K562 (cell line): ENCODE measurements at regions not wholly inside any gene's neighbourhood (a gene's known extent, or its start where the extent isn't known, plus 50 kb on each side); places are given as distances from the start of the nearest gene placed in this dataset.

ENCODE experiments used
- FOSL1 ChIP-seq: fragments of 200-800 bp; sonication (Bioruptor generic); conservative IDR thresholded peaks from 2 replicates; pipeline ENCODE4 v1.6.1; 2016; ENCODE audit warnings: missing genetic modification characterization, missing compliant biosample characterization
- GATA2 ChIP-seq: sonication (generic); formaldehyde crosslinking; IDR thresholded peaks from 2 replicates; pipeline ENCODE4 v1.4.0; 2020; ENCODE audit warnings: mild to moderate bottlenecking, missing genetic modification reagents
- JUNB ChIP-seq: fragments of 450-650 bp; formaldehyde crosslinking; conservative IDR thresholded peaks from 2 replicates; pipeline ENCODE4 v1.4.0; 2020; ENCODE audit warnings: mild to moderate bottlenecking
- KDM5B ChIP-seq: fragments of 200-600 bp; sonication (generic); IDR thresholded peaks from 2 replicates; pipeline ENCODE4 v1.6.1; 2012; ENCODE audit warnings: low read depth, mild to moderate bottlenecking, moderate library complexity, low read length, control low read depth, inconsistent platforms; ENCODE audit not compliant: insufficient replicate concordance
- KLF10 ChIP-seq: fragments of 250-450 bp; sonication (Bioruptor Pico); IDR thresholded peaks from 2 replicates; pipeline ENCODE4 v1.6.1; 2021; ENCODE audit warnings: matching md5 sums
- KLF16 ChIP-seq: IDR thresholded peaks from 2 replicates; pipeline ENCODE4 v1.6.1; 2016; ENCODE audit warnings: antibody characterized with exemption
- MCM7 ChIP-seq, 2 experiments: fragments of 450-650 bp; IDR thresholded peaks; 2 replicates each; pipeline ENCODE4 v1.6.1; 2016 to 2018
- PHB2 ChIP-seq: fragments of 450-650 bp; IDR thresholded peaks from 2 replicates; pipeline ENCODE4 v1.6.1; 2017; ENCODE audit warnings: low read depth
- POLR3G ChIP-seq: IDR thresholded peaks from 2 replicates; pipeline ENCODE4 v1.6.1; 2011; ENCODE audit not compliant: insufficient read length, insufficient replicate concordance; ENCODE audit errors: extremely low read depth
- PRPF4 ChIP-seq: fragments of 200-400 bp; formaldehyde crosslinking; IDR thresholded peaks from one replicate; pipeline ENCODE4 v1.6.1; 2017; ENCODE audit warnings: low read length, low read depth, mild to moderate bottlenecking; ENCODE audit not compliant: insufficient read depth, poor library complexity, severe bottlenecking
- RBM17 ChIP-seq: fragments of 200-400 bp; formaldehyde crosslinking; IDR thresholded peaks from 2 replicates; pipeline ENCODE4 v1.6.1; 2017; ENCODE audit warnings: low read depth, mild to moderate bottlenecking, low read length, borderline replicate concordance
- RNF219 ChIP-seq: fragments of 250-450 bp; sonication (Bioruptor Pico); IDR thresholded peaks from 2 replicates; pipeline ENCODE4 v1.5.0; 2022; ENCODE audit warnings: mild to moderate bottlenecking
- SMAD1 ChIP-seq: fragments of 150-350 bp; IDR thresholded peaks from 2 replicates; pipeline ENCODE4 v1.6.1; 2014; ENCODE audit warnings: low read length, low read depth; ENCODE audit not compliant: partially characterized antibody
- SOX6 ChIP-seq: fragments of 450-650 bp; IDR thresholded peaks from 2 replicates; pipeline ENCODE4 v1.6.1; 2014; ENCODE audit warnings: mild to moderate bottlenecking
- SREBF2 ChIP-seq: sonication (generic); formaldehyde crosslinking; IDR thresholded peaks from 2 replicates; pipeline ENCODE4 v1.4.0; 2020; ENCODE audit warnings: mild to moderate bottlenecking, missing genetic modification reagents
- ZC3H4 ChIP-seq: sonication (generic); formaldehyde crosslinking; IDR thresholded peaks from 2 replicates; pipeline ENCODE4 v1.9.0; 2021; ENCODE audit warnings: missing genetic modification reagents, borderline replicate concordance
- ZNF184 ChIP-seq: sonication (generic); formaldehyde crosslinking; IDR thresholded peaks from 2 replicates; pipeline ENCODE4 v1.5.0; 2020; ENCODE audit warnings: missing genetic modification reagents
- ZNF609 ChIP-seq: sonication (generic); formaldehyde crosslinking; IDR thresholded peaks from 2 replicates; pipeline ENCODE4 v1.8.1; 2023; ENCODE audit warnings: missing genetic modification reagents, mild to moderate bottlenecking, borderline replicate concordance
- TF ChIP-seq, protein P1 (sequence below): fragments of 200-400 bp; formaldehyde crosslinking; IDR thresholded peaks from 2 replicates; pipeline ENCODE4 v1.6.1; 2017; ENCODE audit warnings: mild to moderate bottlenecking, low read depth, low read length, moderate library complexity

DNA sequence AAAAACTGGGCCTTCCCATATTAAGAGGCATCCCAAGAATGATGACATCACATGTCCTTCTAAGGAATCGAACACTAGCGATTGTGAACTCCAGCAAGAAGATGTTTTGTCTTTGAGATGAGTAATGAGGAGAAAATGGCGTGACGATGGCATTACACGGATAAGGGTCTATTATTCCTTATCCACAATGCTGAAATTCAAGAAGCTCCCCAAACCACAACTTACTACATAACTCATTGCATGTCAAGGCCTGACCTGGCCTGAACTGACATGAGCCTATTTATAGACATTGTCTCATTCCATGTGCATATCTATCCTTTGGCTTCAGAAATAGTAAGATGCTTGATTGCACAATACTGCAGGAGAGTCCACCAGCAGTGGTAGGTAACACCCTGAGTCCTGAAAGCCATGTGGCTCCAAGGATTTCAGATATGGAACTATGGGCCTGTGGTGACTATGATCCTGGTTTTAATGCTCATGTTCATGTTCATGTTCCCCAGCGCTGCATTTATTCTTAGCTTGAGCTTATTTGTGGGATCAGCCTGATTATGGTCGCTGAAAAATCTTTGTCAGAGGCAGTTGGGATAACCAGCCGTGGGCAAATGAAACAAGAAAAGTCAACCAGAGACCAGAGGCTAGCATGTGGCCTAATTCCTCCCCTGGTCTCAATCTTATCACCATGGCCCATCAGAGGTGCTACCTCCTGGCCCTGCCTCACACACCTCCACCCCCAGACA is 183.2 kb upstream of the JARID2 start (continued):
- TF ChIP-seq, protein P1, sequence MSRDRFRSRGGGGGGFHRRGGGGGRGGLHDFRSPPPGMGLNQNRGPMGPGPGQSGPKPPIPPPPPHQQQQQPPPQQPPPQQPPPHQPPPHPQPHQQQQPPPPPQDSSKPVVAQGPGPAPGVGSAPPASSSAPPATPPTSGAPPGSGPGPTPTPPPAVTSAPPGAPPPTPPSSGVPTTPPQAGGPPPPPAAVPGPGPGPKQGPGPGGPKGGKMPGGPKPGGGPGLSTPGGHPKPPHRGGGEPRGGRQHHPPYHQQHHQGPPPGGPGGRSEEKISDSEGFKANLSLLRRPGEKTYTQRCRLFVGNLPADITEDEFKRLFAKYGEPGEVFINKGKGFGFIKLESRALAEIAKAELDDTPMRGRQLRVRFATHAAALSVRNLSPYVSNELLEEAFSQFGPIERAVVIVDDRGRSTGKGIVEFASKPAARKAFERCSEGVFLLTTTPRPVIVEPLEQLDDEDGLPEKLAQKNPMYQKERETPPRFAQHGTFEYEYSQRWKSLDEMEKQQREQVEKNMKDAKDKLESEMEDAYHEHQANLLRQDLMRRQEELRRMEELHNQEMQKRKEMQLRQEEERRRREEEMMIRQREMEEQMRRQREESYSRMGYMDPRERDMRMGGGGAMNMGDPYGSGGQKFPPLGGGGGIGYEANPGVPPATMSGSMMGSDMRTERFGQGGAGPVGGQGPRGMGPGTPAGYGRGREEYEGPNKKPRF = no peak
- TF ChIP-seq SREBF2 (no peak), SMAD1 (peak; percentile 58), PHB2 (no peak), MCM7 (IDR thresholded peaks at IDR 0.05) (no peak), KLF10 (CRISPR knock-in tag) (no peak), ZC3H4 (CRISPR knock-in tag) (no peak), FOSL1 (tag) (peak; percentile 95), JUNB (peak; percentile 58; the same call in 1 of the 2 replicates), POLR3G (no peak), SOX6 (peak; percentile 98), GATA2 (CRISPR knock-in tag) (peak; percentile 49), RNF219 (CRISPR knock-in tag) (no peak), ZNF184 (CRISPR knock-in tag) (no peak), KLF16 (peak; percentile 79), RBM17 (no peak), PRPF4 (no peak), KDM5B (no peak), ZNF609 (CRISPR knock-in tag) (no peak; the same call in 1 of the 2 replicates)
